GM19035 (cell line): ENCODE measurements at regions not wholly inside any gene's neighbourhood (a gene's known extent, or its start where the extent isn't known, plus 50 kb on each side); places are given as distances from the start of the nearest gene placed in this dataset.

ENCODE experiments used
- ATAC-seq: cut with Tn5 transposase; IDR thresholded peaks from one replicate; pipeline ENCODE4 v1.9.1; 2021; ENCODE audit not compliant: unreplicated experiment

DNA sequence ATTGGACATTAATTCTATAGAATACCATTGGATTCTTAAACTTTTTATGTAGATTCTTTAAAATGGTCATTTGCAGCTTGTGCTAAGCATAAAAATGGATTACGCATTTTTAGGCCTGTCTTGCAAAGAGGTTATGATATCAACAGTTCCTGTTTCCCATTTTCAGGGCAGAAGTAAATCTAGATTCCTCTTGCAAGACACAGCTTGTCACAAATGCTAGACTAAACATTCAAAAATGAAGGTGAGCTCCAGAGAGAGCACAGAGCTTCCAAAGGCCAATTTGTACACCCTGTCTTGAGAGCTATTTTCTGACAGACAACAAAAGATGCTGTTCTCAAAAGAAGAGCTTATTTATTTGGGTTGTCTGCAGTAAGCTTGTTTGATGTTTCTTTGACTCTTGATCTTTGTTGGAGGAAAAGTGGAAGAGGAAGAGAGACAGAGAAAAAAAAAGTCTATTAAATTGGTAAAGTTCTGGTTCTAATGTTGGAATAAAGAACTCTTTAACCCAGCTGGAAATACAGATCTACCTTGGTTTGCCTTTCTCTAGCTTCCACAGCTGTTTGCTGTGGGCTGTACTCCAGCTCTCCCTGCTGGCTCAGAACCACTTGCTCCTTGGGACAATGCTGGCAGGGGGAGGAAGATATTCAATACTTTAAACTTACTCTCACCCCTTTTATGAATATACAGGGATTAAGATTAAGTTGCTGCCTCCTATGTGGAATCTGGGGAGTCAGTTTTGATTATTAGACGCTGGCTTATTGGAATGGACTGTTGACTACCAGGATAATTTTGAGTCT is 651.8 kb downstream of the CDH11 start:
- ATAC-seq, result no peak

GRCh38 chr16:64469351-64469750 is 652.5 kb downstream of the CDH11 start:
- no peak for ATAC-seq

GRCh38 chr16:64468515-64469090 is 653.3 kb downstream of the CDH11 start:
- ATAC-seq, result no peak

GRCh38 chr16:64459821-64460220 is 662.0 kb downstream of the CDH11 start:
- no peak for ATAC-seq

- ATAC-seq, result no peak
Measured at GRCh38 chr16:64459402-64459801, 662.5 kb downstream of the CDH11 start.

- no peak for ATAC-seq
Measured at GRCh38 chr16:64455275-64455674, 666.6 kb downstream of the CDH11 start.

GRCh38 chr16:64453646-64454045 is 668.2 kb downstream of the CDH11 start:
- ATAC-seq, result no peak

DNA sequence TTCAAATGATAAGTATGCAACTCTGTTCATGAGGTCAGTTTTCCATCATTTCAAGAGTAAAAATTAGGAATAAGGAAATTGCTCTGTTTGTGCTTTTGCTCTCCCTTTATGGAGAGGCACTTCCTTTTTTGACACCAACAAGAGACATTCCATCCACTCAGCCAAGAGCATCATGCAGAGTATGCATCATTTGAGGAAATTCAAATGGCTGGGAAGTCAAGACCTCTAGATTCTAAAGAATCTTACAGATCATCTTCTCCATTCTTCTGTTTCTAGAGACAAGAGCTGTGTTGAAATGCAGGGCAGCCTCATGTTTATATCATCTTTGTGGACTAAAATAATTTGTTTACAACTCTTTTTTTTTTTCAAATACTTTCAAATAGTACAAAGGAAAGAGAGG is 669.4 kb downstream of the CDH11 start:
- no peak for ATAC-seq

GRCh38 chr16:64450177-64450576 is 671.7 kb downstream of the CDH11 start:
- no peak for ATAC-seq

DNA sequence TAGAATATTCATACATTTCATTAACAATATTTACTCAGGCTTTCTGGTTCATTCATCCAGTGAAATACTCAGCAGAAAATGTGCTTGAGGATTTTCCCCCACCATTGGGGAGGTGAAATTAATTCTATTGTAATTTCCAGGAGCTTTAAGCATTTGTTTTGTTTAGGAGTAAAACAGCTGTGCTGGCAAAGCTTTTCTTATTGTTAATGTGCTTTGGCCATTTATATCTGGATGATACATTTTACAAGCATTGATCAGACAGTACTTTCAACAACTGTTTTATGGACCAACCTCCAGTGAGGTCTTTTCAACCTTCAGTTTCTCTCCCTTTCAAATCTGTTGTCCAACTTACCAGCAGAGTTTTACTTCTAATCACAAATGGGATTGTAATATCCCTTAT is 672.4 kb downstream of the CDH11 start:
- ATAC-seq, result no peak

- no peak for ATAC-seq
Measured at GRCh38 chr16:64445649-64446048, 676.2 kb downstream of the CDH11 start.

GRCh38 chr16:64445245-64445644 is 676.6 kb downstream of the CDH11 start:
- ATAC-seq, result no peak

GRCh38 chr16:64440421-64440831 is 681.4 kb downstream of the CDH11 start:
- no peak for ATAC-seq

DNA sequence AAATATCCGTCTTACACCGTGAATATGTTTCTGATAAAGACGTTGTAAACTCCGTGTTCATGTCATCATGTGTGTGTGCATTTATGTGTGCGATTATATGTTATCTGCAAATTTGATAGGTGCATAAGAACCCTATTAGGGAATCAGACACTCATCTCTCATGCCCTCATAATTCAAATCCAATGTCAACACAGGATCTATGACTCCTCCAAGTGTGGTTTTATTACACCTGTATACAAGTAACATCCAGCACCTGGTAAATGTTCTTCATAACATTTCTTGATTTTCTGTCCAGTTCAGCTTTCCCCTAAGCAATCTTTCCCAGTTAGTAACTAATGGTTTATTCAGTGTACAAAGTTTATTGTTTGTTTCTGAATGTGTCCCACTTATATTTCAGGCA is 681.9 kb downstream of the CDH11 start:
- ATAC-seq, result no peak

- no peak for ATAC-seq
Measured at GRCh38 chr16:64437706-64438324, 684.0 kb downstream of the CDH11 start.

DNA sequence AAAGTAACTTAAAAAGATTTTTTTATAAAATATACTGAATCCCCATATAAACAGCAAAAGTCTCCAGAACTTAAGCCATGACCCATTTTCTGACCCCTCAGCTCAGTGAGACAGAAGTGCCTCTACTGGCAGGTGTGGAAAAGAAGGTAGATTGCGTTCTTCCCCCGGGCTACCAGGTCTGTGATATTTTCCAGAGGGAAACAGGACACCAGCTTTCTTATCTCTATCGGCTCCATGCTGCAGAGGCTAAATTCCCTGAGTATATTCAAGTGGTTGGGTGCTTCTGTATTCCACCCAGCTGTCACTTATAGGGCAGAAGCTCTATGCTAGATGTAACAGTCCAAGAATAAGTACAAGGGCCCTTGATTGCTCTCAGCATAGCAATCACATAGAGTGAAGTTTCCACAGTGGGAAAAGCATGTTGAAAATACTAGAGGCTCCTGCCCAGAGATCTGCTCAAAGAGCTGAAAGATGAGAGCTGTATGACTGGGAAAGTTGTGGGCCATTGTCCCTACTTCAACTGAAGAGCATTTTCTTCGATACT is 687.3 kb downstream of the CDH11 start:
- ATAC-seq, result no peak

DNA sequence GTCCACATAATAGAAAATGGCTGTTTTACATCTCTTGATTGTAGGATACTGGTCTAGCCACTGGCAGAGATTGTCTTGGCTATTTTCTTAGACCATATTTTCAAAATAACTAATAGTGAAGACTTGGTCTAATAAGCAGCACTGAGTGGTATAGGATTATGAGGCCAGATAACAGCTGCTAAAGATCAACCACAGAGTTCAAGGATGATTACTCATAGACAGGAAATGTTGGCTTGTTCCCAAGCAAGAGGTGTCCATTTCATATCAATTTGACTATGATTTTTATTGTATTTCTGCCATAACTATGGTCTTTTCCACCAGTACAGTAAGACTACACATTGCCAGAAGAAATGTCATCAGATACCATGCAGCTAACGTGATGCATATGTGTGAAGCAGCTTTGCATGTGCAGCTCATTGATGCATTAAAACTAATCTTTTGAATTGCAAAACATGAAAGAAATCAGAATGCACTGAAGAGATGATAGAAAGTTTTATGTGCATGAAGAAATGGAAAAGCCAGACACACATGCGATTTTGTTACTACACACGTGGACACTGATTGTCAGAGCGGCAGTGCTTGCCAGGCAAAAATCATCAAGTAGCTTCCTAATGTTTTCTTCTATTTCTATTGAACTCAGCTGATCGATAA is 693.3 kb downstream of the CDH11 start:
- no peak for ATAC-seq

DNA sequence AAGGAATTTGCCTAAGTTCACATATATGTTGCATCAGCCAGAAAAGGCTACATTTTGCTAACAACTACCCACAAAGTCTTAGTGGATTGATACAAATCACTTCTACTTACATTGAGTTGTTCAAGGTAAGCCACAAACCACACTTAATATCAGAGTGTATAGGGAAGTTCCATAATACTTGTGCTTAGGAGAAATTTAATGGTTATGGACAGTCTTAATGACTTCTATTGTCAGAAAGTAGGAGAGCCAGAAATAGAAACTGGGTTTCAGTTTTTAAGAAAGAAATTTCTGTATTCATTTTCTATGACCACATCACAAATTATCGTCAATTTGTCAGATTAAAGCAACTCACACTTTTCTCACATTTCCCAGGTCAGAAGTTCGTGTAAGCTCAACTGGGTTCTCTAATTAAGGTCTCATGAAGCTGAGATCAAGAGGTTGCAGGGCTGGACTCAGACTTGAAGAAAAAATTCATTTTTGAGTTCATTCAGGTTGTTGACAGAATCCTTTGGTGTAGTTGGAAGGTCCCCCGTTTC is 695.7 kb downstream of the CDH11 start:
- ATAC-seq, result no peak

DNA sequence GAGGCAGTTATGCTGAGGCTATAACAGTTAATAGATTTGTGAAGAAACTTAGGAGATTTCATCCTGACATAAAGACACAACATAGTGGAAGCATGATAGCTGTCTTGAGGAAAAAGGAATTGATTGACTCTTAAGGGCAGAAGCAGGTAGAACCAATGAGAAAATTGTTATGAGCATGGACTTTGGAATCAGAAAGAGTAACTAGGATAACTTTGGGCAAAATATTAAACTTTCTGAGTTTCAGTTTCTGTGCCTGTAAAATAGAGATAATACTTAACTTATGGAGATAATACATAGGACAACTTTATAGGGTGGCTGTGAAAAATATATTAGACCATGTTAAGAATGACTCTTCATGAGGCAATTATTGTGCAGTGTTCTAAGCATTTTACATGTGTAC is 696.5 kb downstream of the CDH11 start:
- no peak for ATAC-seq

- ATAC-seq, result no peak
Measured at GRCh38 chr16:64422259-64422658, 699.6 kb downstream of the CDH11 start.

DNA sequence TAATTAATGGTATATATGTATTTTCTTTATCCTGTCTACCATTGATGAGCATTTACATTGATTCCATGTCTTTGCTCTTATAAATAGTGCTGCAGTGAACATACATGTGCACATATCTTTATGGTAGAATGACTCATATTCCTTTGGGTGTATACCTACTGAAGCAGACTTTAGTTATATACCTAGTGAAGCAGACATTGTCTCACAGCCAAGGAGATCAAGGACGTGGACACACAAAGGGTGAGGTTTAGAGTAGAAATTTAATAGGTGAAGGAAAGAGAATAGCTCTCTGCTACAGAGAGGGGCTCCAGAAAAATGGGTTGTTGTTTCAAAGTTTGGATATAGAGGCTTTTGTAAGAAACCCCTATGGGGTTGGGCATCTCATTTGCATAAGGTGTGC is 700.3 kb downstream of the CDH11 start:
- ATAC-seq, result no peak
